ENCODE measurements at regions not wholly inside any gene's neighbourhood (a gene's known extent, or its start where the extent isn't known, plus 50 kb on each side); places are given as distances from the start of the nearest gene placed in this dataset.

DNA sequence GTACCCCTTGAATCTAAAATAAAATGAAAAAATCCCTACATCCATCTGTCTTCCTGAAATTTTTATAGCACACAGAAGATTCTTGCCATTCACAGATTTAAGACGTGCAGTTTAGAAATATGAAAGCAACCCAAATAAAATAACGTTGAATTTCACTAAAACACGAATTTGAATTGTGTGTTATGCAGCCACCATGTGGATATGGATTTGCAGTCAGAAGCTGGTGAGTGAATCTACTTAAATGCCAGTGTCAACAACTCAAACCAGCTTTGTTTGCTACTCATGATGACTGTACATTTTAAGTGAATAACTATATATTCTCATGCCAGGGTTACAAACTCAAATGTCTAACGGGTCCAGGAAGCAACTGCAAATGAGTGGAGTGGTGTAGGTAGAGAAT, 173.0 kb upstream of the HAND2 start:
- DNase-seq (no peak), ATAC-seq (ENCODE audit: poor library complexity) (no peak)
- intact Hi-C loops (cut with DNase I) = no loop called here

DNA sequence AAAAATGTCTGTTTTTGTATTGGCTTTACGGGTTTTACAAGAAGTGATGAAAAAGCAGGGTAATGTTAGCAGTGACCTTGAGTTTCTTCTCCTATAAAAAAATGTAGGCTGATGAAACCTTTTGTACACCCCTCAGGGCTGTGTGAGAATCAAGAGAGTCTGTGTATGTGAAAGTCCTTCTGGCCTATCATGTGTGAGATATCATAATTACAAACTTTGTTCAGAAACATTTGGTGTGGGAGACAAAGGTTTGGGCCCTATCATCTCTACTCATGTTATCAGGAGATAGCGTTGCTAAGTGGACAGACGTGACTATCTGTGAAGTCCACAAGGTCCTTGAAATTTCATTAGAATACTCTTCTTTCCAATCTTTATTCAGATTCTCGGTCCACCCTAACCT, 170.6 kb upstream of the HAND2 start:
- DNase-seq (no peak), ATAC-seq (ENCODE audit: poor library complexity) (no peak)
- intact Hi-C loops (cut with DNase I) = no loop called here

DNA sequence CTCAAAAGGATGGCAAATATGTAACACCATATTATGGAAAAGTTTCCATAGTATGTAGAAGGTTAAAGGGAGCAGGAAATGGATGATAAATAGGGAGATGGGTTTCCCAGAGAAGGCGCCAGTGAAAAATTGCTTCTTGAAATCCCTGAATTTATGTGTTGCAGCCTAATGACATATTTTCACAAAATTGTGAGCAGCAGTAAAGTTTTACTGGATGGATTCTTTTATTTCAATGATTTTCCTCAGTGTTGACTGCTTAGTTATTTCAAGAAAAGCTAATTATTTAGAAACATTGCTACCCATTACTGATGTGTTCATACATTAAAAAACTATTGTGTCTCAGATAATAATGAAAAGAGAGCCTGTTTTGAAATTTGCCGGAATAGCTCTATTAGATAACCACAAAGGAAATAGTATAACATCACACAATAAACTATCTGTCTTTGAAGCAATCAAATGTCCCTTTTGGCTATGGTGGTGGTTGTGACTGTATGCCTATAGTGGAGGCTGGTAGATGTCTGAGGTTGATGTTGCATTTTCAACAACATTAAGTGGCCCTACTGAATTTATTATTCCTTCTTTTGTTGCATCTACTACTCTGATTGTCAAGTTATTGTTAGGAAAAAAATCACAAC, 169.9 kb upstream of the HAND2 start:
- no peak for ATAC-seq (ENCODE audit: poor library complexity)
- intact Hi-C loops (cut with DNase I) = no loop called here
- no peak for DNase-seq

DNA sequence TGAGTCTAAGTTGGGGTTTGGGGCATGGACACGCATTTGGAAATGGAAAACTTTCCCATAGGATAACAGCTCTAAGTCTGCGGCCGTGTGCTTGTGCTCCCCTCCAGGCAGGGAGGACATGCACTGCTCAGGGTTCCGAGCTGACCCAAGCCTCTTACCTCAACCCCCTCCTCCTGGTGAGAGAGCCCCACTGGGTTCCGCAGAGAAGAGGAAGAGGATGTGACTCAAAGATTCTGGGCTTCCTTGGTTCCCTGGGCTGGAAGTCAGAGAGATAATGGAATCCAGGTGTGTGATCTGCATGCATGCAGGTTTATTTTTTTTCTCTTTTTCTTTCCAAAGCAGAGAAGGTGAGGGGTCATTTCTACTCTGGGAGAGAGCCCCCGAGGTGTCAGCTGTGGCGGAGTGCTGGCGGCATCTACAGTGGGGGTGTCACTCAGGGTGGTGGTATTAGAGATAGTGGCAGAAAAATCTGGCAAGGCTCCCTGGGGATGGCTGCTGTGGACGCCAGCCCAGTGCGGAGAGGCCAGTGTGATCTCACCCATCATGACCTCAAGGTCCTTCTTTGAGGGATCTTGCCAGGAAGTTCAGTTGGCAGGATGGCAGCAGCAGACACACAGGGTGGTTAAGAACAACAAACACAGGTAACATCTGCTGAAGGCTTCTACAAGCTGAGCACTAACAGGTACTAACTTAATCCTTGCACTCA, 168.7 kb upstream of the HAND2 start:
- peak; percentile 73 for DNase-seq
- peak; percentile 86 for ATAC-seq (ENCODE audit: poor library complexity)
- intact Hi-C loops (cut with DNase I) = no loop called here

DNA sequence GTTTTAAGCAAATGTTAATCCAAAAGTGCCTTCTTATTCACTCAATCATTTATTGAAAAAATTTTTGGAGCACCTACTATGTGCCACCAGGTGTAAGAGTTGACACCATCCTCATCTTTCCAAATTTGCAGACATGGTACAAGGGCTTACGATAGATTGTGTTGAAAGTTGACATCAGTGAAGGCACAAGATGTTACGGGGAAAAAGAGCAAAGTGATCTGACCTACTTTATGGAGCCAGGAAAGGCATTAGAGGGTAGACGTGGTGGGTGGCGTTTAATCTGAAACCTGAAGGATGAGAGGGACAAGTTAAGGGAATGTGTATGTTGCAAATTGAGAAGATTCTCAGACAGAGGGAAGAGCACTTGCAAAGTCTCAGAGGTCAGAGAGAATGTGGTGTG, 167.8 kb upstream of the HAND2 start:
- ATAC-seq (ENCODE audit: poor library complexity) (peak; percentile 49), DNase-seq (no peak)
- intact Hi-C loops (cut with DNase I) = no loop called here

DNA sequence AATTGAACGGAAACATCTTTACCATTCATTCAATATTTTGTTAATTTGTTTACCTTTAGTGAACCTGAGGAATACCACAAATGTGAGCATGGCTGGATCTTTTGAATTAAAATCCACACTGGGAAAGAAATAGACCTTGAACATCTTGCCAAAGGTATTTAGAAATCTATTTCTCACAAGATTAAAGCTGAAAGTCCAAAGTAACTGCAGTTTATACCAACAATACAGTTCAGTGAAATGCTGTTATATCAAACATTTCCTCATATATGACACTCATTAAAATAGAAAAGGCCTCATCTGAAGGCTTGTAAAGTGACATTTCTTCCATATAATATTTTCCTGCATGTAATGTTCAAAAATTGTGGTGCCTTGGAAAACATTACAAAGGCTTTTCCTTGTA, 166.5 kb upstream of the HAND2 start:
- intact Hi-C loops (cut with DNase I) = no loop called here
- no peak for ATAC-seq (ENCODE audit: poor library complexity)

DNA sequence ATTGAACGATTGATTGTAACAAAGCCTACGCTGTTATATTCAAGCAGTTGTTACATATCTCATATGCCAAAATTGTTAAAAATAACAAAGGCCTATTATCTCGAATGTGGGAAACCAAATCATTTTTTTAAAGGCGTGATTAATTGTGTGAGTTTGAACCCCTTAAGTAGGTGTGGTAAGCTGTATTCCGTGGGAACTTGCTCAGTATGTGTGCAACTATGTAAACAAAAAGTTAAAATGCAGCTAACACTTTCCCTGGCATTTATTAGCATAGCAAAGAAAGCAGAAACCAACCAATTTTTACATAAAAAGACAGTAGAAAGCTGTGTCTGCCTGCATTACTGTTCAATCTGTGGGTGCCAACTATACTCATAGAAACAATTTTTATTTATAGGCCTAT, 166.0 kb upstream of the HAND2 start:
- DNase-seq = no peak
- no peak for ATAC-seq (ENCODE audit: poor library complexity)
- intact Hi-C loops (cut with DNase I) = no loop called here

More for the DNA sequence above, 166.5 kb upstream of the HAND2 start:
- DNase-seq = no peak

DNA sequence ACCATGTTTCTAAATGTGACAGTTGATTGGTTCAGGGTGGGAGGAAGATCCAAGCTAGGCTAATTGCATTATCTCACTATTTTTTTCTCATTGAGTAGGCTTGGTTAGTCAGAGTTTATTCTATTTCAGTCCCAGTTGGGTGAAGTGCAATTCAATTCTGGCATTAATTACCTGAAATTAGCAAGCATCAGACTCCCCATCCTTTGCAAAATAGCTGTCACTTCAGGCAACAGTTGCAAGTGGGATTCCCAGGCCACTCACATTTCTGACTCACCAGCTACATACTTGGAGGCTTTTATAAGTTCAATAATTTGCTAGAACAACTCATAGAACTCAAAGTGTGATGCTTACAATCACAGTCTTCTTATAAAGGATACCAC, 155.8 kb upstream of the HAND2 start:
- DNase-seq (no peak), ATAC-seq (ENCODE audit: poor library complexity) (no peak)
- intact Hi-C loops (cut with DNase I) = no loop called here

DNA sequence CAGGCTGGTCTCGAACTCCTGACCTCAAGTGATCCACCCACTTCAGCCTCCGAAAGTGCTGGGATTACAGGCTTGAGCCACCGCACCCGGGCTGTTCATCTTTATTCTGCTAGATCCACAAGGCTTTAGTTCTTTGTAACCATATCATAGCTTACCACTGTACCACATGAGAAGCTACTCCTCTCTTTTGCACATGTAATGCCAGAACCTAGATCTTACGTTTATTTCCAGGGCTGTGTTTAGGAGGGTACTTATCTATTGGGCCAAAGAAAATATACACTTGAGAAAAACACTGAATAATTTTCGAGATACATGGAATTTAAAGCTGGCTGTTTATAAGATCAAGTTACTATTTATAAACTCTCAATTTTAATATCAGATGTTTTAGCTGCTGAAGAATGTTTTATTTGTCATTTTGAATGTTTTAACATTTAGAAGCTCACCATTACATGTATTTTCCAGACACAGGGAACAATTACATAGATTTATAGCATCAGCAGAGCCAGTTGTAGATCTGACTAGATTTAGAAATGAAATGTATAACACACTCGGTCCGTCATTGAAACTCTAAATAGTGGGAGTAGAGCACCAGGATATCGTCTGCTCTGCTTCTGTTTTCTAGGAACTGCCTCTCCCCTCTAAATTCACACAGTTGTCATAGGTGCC, 155.3 kb upstream of the HAND2 start:
- ATAC-seq (ENCODE audit: poor library complexity) (peak; percentile 18), DNase-seq (no peak)
- intact Hi-C loops (cut with DNase I) = no loop called here

DNA sequence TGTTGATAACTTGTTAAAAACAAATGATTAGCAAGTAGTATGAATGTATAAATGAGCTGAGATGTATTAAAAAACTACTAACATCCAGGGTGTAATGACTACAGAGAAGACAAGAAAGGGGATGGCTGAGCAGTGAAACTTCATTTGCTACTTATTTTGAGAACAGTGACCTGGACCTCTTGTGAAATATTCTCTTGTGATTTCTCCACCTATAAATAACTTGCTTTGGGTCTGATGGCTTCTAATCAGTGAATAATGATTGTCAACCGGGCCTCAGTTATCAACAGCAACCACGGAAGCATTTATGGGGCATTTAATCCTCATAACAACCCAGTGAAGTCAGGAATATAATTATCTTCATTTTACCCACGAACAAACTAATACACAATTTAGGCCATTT, 154.2 kb upstream of the HAND2 start:
- DNase-seq (no peak), ATAC-seq (ENCODE audit: poor library complexity) (peak; percentile 84)
- intact Hi-C loops (cut with DNase I) = no loop called here

DNA sequence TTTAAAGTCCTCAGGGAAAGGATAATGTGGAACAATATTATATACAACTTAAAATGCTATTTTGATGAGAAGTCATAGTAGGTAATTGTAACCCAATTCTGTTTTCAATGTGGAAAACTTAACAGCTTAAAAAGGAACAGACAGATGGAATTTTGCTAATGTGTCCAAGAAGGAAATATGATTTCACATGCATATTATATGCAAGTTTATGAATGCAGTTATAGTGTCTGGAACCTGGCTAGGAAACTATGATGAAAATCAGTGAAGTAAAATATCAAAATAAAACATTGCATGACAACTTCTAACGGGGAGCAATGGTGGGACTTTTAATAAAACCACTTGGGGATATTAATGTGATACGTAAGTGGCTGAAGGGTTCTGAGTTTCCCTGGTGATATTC, 152.6 kb upstream of the HAND2 start:
- intact Hi-C loops (cut with DNase I) = no loop called here
- no peak for DNase-seq
- no peak for ATAC-seq (ENCODE audit: poor library complexity)

DNA sequence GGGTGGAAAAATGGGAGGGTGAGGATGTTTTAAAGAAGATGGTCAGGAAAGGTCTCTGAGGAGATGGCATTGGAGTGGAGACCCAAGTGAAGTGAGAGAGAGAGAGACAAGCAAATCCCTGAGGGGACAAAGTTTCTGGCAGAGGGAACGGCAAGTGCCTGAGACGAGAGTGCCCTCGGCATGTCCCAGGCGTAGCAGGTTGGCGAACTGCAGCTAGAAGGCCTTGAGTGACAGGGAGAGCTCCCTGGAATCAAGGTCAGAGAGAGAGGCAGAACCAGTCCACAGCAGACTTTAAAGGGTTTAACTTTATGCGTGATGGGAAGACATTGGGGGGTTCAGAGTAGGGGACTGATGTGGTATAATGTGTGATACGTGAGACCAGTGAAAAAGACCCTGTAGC, 150.2 kb upstream of the HAND2 start:
- ATAC-seq (ENCODE audit: poor library complexity) (peak; percentile 84), DNase-seq (peak; percentile 65)

DNA sequence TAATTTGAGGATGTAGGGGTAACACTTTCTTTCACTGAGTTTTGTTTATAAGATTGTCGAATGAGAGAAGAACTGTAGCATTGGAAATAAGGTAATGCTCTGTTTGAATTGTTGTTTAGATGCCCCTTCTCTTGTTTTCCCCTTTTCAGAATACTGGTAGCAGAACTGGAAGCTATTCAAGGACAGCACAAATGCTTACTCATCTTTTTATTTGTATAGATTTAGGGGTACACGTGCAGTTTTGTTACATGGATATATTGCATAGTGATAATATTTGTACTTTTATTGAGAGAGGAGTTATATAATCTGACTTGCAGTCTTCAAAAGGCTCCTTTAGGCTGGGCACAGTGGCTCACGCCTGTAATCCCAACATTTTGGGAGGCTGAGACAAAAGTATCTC, 145.4 kb upstream of the HAND2 start:
- DNase-seq = no peak
- intact Hi-C loops (cut with DNase I) = loop anchor here (10.0 kb wide), 1 partner anchor 141 kb away; the partner anchor contains the start of gene HAND2
- no peak for ATAC-seq (ENCODE audit: poor library complexity)

More for the DNA sequence above, 150.2 kb upstream of the HAND2 start:
- intact Hi-C loops (cut with DNase I) = no loop called here

DNA sequence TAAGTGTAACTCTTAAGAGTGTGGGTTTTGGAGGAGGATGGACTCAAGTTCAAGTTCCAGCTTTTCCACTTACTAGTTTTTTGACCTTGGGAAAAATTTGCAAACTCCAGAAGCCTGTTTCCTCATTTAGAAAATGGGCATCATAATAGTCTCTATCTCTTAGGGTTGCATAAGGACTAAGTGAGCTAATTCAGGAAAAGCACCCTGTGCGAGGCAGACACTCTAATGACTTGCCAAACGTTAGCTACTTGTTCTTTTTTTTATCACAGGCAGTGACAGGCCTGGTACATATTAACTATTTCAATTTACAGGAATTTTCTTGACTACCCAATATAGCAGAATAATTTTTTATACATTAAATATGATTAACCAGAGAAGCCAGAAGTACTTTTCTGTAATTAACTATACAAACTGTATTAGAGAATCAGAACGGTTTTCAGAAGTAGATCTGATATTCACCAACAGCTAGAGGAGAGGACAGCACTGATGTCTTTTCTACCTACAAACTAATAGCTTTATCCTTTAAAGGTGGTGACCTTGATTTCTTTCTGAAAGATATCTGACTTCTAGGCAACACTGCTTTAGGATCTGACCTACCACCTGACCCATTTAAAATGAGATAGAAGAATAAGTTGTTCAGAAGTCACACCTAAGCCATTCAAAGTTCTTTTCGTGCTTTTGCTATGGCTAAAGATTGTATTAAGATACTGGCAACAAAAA, 139.6 kb upstream of the HAND2 start:
- no peak for DNase-seq
- intact Hi-C loops (cut with DNase I) = loop anchor here (10.0 kb wide), 1 partner anchor 135 kb away; the partner anchor contains the start of gene HAND2
- ATAC-seq (ENCODE audit: poor library complexity) = peak; percentile 98

DNA sequence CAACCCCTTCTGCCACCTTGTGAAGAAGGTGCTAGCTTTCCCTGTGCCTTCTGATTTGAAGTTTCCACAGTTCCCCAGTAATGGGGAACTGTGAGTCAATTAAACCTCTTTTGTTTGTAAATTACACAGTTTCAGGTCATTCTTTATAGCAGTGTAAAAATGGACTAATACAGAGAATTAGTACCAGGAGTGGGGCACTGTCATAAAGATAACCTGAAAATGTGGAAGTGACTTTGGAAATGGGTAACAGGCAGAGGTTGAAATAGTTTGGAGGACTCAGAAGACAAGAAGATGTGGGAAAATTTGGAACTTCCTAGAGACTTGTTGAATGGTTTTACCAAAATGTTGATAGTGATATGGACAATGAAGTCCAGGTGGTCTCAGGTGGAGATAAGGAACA, 131.0 kb upstream of the HAND2 start:
- DNase-seq = no peak
- intact Hi-C loops (cut with DNase I) = no loop called here
- no peak for ATAC-seq (ENCODE audit: poor library complexity)

DNA sequence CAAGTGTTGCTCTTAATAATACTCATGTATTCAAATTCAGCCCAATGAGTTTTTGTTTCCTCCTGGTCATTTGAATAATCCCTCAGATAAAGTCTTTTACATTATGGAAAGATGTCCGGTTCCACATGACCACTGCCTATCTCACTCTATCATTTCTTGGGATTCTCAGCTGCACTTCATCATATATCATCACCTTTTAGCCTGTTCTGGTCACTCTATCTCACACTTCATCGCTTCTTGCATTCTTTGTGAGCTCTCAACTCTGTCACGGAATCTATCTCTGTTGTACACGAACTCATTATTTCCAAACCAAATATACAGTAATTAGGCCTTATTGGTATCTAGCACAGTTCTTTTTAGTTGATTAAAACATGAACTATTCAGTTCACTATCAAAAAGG, 126.9 kb upstream of the HAND2 start:
- no peak for DNase-seq
- intact Hi-C loops (cut with DNase I) = no loop called here
- peak; percentile 25 for ATAC-seq (ENCODE audit: poor library complexity)

DNA sequence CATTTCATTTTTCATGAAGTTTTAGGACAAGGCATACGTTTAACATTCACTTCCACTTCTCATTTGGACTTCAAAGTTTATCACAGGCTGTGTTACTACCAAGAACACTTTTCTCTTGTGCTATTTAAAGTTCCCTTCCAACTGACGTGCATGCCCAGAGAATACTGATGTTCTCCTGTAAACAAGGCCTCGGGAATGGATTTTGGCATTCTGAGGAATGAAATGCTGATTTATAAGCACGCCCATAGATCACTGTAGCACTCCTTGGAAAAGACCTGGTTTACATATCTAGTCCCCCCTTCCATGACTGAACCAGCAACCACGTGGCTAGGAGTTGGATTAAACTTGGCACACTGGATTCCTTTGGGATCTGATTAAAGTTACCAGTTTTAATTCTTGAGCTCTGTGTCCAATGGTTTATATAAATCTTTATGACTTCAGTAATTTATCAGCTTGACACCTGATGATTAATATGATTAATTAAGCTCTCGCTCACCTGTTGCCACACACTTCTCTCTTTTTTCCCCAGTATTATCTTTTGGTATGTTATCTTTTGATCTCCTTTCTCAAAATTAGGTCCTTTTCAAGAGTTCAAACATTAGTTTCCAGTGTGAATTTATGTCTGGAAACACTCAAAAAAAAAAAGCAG, 122.4 kb upstream of the HAND2 start:
- intact Hi-C loops (cut with DNase I) = no loop called here
- ATAC-seq (ENCODE audit: poor library complexity) (peak; percentile 82), DNase-seq (no peak)

DNA sequence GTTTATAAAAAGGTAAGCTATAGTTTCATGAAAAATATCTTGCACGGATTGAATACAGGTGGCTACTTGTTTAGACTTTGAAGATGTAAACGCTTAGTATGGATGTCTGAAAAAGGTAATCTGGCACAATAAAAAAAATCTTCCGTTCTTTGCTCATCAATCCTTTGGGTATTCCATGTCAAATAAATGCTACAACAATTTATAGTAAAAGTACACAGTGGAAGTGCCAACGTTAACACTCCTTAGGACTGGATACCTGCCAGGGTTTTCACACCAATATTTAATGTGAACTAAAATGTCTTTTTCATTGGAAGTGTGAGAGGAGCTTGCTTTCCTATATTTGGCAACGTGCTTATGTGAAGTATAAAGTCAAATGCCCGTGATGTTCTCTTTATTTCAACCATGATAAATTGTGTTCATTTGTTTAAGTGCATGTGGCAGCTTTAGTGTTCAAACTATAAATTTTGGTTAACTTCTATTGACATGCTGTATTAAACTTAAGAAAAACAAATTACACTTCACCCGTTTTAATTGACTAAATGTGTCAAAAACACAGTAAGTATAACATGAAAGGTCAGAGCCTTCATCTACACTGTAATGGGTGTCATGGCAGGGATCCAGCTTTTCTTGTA, 121.7 kb upstream of the HAND2 start:
- DNase-seq (no peak), ATAC-seq (ENCODE audit: poor library complexity) (no peak)
- intact Hi-C loops (cut with DNase I) = no loop called here

DNA sequence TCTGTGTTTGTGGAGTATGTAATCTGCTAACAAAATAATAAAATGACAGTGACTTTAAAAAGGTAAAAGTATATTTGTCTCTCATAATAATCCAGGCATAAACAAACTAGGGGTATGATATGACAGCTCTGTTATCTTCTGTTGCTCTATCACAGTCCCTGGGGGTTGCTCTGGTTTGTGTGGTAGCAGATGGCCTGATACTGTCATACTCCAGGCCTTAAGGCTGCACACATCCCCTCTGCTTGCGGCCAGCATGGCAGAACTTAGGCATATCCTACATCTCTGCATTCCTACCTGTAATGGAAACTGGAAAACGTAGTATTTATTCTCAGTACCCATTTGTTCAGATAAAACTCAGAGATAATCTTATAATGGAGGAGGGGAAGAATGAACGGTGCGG, 117.9 kb upstream of the HAND2 start:
- ATAC-seq (ENCODE audit: poor library complexity) (no peak), DNase-seq (no peak)
- intact Hi-C loops (cut with DNase I) = no loop called here
